Pons (tissue), 1 donor: ENCODE measurements at regions not wholly inside any gene's neighbourhood (a gene's known extent, or its start where the extent isn't known, plus 50 kb on each side); places are given as distances from the start of the nearest gene placed in this dataset.
"Not testable (repeated sequence)": the region's sequence is repeated elsewhere in the genome, so short reads cannot be mapped to it uniquely, and the experiment has no call there.

Experiments used
- DNase-seq: peaks from one replicate; pipeline ENCODE4 v3.0.0-alpha.2; 2016; ENCODE audit warnings: low spot score

DNA sequence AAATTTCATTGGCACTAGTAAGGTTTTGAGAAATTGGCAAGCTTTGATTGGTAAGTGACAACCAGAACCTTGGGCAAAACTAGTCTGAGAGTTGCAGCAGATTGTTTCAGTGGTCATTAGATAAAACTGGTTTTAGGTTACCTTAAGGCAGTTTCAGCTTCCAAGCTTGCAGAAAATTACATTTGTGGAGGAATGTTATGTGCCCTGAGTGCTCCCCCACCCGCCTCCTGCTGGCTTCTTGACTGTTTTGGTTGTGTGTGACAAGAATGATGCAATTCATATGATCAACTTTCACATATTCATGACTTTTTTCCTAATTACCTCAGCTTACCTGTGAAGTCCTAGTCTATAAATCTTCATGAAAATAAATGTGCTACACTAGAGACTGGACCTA lies 599.5 kb upstream of the ZNF804A start:
- no peak for DNase-seq

- no peak for DNase-seq
These were observed 593.9 kb upstream of the ZNF804A start for GRCh38 chr2:184004289-184004947.

- DNase-seq = no peak
These were observed 593.2 kb upstream of the ZNF804A start for GRCh38 chr2:184004948-184005672.

- DNase-seq = no peak
These were observed 591.3 kb upstream of the ZNF804A start for GRCh38 chr2:184006998-184007397.

GRCh38 chr2:184026961-184027360 lies 571.4 kb upstream of the ZNF804A start:
- DNase-seq = no peak

DNA sequence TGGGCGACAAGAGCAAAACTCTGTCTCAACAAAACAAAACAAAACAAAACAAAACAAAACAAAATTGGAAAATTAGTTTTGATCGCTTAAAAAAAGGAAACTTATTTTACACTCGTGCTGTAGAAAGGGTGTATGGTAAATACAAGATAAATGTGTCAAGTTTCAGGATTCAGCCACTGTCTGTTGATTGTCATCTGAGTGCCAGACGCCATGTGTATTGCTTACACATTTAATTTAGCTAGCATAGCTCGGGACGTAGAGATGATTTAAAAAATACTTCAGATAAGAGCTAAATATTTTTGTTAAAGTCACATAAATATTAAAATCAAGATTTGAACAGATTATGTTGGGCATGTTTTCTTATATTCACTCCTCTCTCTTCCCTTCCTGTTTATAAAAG lies 568.1 kb upstream of the ZNF804A start:
- no peak for DNase-seq

DNA sequence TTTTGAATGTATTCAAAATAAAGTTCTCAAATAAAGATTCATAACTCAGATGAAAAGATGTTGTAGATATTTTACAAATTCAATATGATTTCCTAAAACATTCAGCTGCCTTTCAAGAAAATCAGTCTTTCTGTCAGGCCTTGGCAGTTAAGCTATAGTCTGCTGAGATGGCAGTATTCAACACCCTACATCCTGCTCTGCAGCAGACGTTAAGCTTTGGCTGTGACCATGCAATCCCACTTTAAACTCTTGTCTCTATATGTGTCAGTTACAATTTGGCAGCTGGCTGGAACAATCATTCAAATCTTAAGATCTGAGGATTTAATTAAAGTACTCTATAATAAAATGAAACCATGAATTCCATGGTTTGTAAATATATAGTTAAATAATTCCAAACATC lies 567.3 kb upstream of the ZNF804A start:
- DNase-seq = no peak

DNA sequence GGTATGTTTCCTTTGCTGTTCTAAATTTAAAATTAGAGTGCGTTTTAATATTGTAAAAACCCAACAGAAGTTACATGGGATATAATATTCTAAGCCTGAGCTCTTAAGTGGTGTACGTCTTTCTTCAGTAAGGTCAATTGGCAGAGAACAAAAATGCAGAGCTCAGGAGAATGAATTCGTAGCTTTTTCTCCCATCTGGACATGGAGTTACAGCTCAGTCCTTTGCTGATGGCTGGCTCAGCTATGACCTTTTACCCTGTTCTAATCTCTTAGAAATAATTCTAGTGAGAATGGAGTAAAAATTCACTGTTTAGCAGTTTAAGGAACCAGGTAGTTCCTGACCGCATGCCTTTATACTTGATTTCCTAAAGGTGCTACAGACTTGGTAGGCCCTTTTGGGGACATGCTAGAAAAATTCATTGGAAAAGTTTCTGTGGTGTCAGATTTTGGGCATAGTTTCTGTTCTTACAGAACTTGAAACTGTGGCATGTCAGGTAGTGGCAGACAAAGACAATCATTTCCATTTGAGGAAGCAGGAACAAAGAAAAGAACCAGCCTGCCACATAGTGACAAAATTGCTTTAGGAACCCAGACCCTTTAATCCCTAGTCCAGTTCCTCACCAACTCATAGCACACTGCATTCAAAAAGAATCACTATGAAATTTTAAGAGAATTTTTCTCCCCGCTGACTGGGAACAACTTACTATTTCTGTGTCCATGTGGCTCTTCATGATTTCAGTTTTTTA lies 566.8 kb upstream of the ZNF804A start:
- no peak for DNase-seq

GRCh38 chr2:184032983-184033382 lies 565.3 kb upstream of the ZNF804A start:
- DNase-seq = no peak

GRCh38 chr2:184037273-184037672 lies 561.1 kb upstream of the ZNF804A start:
- no peak for DNase-seq

- DNase-seq = no peak
These were observed 558.8 kb upstream of the ZNF804A start for GRCh38 chr2:184039493-184039892.

DNA sequence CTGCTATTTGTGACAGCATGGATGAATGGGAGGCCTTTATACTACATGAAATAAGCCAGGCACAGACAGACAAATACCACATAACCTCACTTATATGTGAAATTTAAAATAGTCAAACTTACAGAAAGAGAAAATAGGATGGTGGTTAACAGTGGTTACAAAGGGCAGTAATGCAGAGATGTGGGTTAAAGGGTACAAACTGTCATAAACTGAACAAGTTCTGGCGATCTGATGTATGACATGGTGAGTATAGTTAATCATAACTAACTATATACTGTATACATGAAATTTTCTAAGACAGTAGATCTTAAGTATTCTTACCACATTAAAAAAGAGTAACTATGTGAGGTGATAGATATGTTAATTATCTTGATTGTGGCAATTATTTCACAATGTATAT lies 558.1 kb upstream of the ZNF804A start:
- no peak for DNase-seq

GRCh38 chr2:184041077-184041476 lies 557.3 kb upstream of the ZNF804A start:
- DNase-seq = no peak

- no peak for DNase-seq
These were observed 556.6 kb upstream of the ZNF804A start for GRCh38 chr2:184041777-184042176.

DNA sequence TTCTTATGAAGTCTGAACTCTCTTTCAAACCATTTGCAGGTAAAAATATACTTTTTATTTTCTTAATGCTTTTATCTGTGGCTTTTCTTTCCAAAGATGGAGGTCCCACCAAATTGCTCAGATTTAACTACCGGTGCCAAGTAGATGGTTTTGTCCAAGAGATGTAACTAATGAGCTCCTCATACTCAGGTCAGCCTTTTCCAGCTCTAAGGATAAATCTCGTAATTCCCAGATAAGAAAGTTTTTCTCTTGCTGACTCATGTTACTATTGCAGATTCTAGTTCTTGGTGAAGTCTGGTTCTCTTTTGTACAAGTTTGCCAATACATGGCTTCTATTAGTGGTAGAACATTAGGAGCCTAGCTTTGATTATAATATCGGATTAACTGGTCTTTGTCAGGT lies 550.8 kb upstream of the ZNF804A start:
- no peak for DNase-seq

DNA sequence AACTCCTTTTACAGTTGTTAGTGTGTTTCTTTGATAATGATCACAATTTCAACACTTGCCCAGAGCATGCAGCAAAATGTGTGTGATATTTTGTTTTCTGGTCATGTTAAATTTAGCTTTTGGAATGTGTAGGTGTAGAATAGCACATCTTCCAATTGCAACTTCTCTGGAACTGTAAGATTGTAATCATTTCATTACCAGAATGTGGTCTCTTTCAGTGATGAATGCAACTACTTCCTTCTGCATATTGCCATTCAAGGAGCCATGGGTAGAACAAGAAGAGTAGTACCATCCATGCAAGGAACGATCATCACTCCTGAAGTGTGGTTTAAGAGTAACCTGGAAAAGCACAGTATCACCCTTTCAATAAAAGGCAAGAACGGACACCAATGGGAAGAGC lies 548.8 kb upstream of the ZNF804A start:
- DNase-seq = no peak

GRCh38 chr2:184053326-184053725 lies 545.0 kb upstream of the ZNF804A start:
- DNase-seq = no peak

GRCh38 chr2:184054419-184054818 lies 543.9 kb upstream of the ZNF804A start:
- DNase-seq = not testable (repeated sequence)

DNA sequence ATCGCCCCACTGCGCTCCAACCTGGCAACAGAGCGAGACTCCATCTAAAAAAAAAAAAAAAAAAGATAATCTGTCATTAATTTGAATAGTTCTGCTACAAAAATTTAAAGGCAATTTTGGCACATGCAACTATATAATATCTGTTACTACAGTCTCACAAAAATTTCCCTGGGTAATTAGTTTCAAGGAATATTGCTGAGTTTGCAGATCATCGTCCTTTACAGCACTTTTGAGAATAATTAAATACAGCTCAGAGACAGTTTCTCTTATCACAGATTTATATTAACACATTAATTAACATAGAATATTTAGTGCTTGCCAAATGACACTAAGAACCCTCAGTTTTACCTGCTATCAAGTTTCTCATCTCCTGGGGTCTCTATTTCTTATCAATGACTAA lies 540.4 kb upstream of the ZNF804A start:
- DNase-seq = no peak

DNA sequence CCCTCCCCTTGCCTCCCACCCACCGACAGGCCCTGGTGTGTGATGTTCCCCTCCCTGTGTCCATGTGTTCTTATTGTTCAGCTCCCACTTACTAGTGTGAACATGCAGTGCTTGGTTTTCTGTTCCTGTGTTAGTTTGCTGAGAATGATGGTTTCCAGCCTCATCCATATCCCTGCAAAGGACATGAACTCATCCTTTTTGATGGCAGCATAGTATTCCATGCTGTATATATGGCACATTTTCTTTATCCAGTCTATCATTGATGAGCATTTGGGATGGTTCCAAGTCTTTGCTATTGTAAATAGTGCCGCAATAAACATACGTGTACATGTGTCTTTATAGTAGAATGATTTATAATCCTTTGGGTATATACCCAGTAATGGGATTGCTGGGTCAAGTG lies 538.1 kb upstream of the ZNF804A start:
- not testable (repeated sequence) for DNase-seq

- no peak for DNase-seq
These were observed 530.8 kb upstream of the ZNF804A start for GRCh38 chr2:184067502-184067901.

DNA sequence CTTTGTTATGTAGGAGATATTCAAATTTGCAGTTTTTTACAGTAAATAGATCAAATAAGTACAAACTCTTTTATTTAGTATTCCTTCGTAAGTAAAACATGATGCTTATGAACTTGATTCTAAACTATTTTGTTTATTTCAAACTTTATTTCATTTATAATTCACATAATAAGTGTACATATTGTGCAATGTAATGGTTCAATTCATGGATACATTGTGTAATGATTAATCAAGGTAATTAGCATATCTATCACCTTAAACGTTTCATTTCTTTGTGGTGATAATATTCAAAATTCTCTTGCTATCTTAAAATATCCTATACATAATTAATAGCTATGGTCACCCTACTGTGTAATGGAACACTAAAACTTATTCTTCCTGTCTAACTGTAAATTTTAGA lies 525.9 kb upstream of the ZNF804A start:
- no peak for DNase-seq

DNA sequence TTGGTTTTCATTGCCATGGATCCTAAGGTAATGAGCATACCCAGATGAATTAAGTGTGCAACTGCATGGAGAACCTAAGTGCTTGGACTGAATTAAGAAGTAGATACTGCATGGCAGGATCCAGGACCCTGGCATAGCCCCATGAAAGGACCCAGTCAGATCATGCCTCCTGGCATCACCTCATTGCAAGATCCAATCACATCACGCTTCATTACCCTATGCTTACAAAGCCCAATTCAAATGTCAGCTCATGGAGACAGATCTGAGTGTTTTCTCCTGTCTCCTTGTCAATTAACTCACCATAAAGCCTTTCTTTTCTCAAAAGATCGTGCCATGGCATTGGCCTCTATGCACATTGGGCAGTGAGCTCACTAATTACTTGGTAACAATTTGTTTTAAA lies 519.8 kb upstream of the ZNF804A start:
- no peak for DNase-seq
